Central memory CD8-positive, alpha-beta T cell (primary cell): ENCODE measurements at regions not wholly inside any gene's neighbourhood (a gene's known extent, or its start where the extent isn't known, plus 50 kb on each side); places are given as distances from the start of the nearest gene placed in this dataset.
"Not testable (repeated sequence)": the region's sequence is repeated elsewhere in the genome, so short reads cannot be mapped to it uniquely, and the experiment has no call there.

Experiments
- ATAC-seq: fragments of 150-1000 bp; cut with Tn5 transposase; replicated peaks from 2 replicates; pipeline ENCODE4 v1.10.0; 2022; ENCODE audit warnings: mild to moderate bottlenecking, moderate FRiP score, moderate number of reproducible peaks; ENCODE audit not compliant: poor library complexity, severe bottlenecking; ENCODE audit errors: extremely low read depth
- DNase-seq, 2 donors: peaks; one replicate each; pipeline ENCODE4 v3.0.0; 2021; ENCODE audit warnings: low spot score in 2 of 2
- H3K27ac Mint-ChIP-seq: one replicate; pipeline ENCODE4 v1.8.0; 2022; ENCODE audit warnings: low read depth, mild to moderate bottlenecking, moderate library complexity, mixed read lengths
- H3K27me3 Mint-ChIP-seq: one replicate; pipeline ENCODE4 v1.8.0; 2022; ENCODE audit warnings: mixed read lengths
- H3K36me3 Mint-ChIP-seq: one replicate; pipeline ENCODE4 v1.8.0; 2022; ENCODE audit warnings: mild to moderate bottlenecking, moderate library complexity, mixed read lengths; ENCODE audit not compliant: insufficient read depth
- H3K4me1 Mint-ChIP-seq: one replicate; pipeline ENCODE4 v1.8.0; 2022; ENCODE audit warnings: mixed read lengths
- H3K4me3 Mint-ChIP-seq: one replicate; pipeline ENCODE4 v1.8.0; 2022; ENCODE audit warnings: mild to moderate bottlenecking, moderate library complexity, mixed read lengths
- H3K9me3 Mint-ChIP-seq: one replicate; pipeline ENCODE4 v1.8.0; 2022; ENCODE audit warnings: mixed read lengths

- peaks cover 64% of the 10 kb centered on the region for H3K4me1 Mint-ChIP-seq
- no peak overlapping the region for H3K4me3 Mint-ChIP-seq
- no peaks in the 10 kb centered on the region for H3K9me3 Mint-ChIP-seq
- H3K27ac Mint-ChIP-seq, result no peak overlapping the region
- H3K27me3 Mint-ChIP-seq, result no peaks in the 10 kb centered on the region
- ATAC-seq (no peak), DNase-seq (no peak)
- H3K36me3 Mint-ChIP-seq, result peaks cover 21% of the 10 kb centered on the region
These were observed 108.2 kb downstream of the HAUS1 start for GRCh38 chr18:46212398-46212797.

DNA sequence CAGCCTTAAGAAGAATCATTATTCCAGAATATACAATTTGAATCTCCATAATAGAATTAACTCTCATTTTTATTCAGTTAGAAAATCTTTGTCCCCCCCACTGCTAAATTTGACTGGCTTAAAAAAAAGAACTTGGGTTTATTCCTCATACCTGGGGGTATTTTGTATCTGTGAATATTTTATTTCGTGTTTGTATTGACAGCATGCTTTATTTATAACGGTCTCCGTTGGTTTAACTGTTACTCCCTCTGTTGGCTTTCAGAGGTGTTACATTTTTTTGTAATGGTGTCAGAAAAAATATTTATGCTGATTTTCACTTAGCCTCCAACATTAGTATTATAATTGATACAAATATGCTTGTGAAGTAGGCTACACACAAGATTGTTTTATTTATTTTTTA is 109.1 kb downstream of the HAUS1 start:
- H3K9me3 Mint-ChIP-seq, result no peaks in the 10 kb centered on the region
- no peak overlapping the region for H3K27ac Mint-ChIP-seq
- H3K27me3 Mint-ChIP-seq, result no peaks in the 10 kb centered on the region
- H3K4me3 Mint-ChIP-seq, result no peak overlapping the region
- no peak for DNase-seq
- peaks cover 23% of the 10 kb centered on the region for H3K36me3 Mint-ChIP-seq
- ATAC-seq, result peak; percentile 40
- peaks cover 63% of the 10 kb centered on the region for H3K4me1 Mint-ChIP-seq

DNA sequence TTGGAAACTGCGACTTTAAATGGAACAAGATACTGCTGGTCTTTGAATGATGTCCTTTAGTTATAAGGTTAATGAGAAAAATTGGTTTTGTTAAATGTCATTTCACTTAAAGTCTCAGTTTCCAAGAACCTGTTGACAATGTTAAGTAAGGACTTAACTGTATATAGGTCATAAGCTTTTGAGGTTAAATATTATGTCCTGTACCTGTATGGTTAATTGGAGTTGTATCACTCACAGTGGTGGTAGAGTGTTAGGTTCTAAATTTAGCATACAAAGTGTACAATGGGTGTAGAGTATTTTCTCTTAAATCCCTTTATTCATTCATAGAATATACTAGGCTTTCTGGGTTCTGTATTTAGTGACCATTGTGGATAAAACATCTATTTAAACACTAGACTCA is 110.2 kb downstream of the HAUS1 start:
- DNase-seq (no peak), ATAC-seq (no peak)
- peaks cover 62% of the 10 kb centered on the region for H3K4me1 Mint-ChIP-seq
- no peaks in the 10 kb centered on the region for H3K27me3 Mint-ChIP-seq
- no peak overlapping the region for H3K4me3 Mint-ChIP-seq
- no peak overlapping the region for H3K27ac Mint-ChIP-seq
- H3K36me3 Mint-ChIP-seq, result peaks cover 24% of the 10 kb centered on the region
- H3K9me3 Mint-ChIP-seq, result no peaks in the 10 kb centered on the region

DNA sequence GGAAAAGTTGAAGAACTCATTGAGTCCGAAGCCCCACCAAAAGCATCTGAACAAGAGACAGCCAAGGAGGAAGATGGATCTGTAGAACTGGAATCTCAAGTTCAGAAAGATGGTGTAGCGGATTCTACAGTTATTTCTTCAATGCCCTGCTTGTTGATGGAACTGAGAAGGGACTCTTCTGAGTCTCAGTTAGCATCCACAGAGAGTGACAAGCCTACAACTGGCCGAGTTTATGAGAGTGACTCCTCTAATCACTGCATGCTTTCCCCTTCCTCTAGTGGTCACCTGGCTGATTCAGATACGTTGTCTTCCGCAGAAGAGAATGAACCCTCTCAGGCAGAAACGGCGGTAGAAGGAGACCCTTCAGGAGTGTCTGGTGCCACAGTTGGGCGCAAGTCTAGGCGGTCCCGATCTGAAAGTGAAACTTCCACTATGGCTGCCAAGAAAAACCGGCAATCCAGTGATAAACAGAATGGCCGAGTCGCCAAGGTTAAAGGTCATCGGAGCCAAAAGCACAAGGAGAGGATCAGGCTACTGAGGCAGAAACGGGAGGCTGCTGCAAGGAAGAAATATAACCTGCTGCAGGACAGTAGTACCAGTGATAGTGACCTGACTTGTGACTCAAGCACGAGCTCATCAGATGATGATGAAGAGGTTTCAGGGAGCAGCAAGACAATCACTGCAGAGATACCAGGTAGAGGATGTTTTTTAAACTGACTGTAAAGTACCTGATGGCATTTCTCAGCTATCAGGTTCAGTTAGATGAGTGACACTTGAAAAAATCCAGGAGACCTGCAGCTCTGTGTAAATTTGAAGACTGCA is 111.9 kb downstream of the HAUS1 start:
- DNase-seq, result no peak
- Mint-ChIP-seq H3K27me3 (no peaks in the 10 kb centered on the region), H3K4me3 (no peak overlapping the region), H3K4me1 (peaks cover 48% of the 10 kb centered on the region), H3K36me3 (peaks cover 21% of the 10 kb centered on the region), H3K9me3 (no peaks in the 10 kb centered on the region), H3K27ac (no peak overlapping the region)
- ATAC-seq, result no peak

DNA sequence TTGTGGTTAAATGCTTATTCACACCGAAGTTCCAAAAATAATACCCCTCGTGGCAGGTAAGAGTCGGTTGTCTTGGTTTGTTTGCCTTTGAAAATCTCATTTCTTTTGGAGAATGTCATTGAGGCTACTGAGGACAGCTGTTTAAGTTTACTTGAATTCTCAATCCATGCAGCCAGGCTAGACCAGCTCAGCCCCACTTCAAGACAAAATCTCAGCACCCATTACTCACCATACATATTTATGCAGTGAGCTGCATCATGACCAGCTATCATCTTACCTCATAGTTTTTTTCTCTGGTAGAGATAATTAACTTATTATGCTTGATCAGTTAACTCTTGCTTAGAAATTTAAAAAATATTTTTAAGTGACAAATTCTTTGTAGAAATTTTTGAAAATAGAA is 115.9 kb downstream of the HAUS1 start:
- no peak for ATAC-seq

GRCh38 chr18:46222093-46222492 is 117.9 kb downstream of the HAUS1 start:
- Mint-ChIP-seq H3K36me3 (peaks cover 16% of the 10 kb centered on the region), H3K4me3 (no peak overlapping the region), H3K27ac (no peak overlapping the region), H3K27me3 (no peaks in the 10 kb centered on the region), H3K4me1 (peaks cover 54% of the 10 kb centered on the region), H3K9me3 (no peaks in the 10 kb centered on the region)
- DNase-seq (no peak), ATAC-seq (no peak)

More for the DNA sequence above, 115.9 kb downstream of the HAUS1 start:
- H3K4me3 Mint-ChIP-seq, result no peak overlapping the region
- H3K27ac Mint-ChIP-seq, result no peak overlapping the region
- no peaks in the 10 kb centered on the region for H3K9me3 Mint-ChIP-seq
- DNase-seq, result no peak
- H3K36me3 Mint-ChIP-seq, result peaks cover 24% of the 10 kb centered on the region
- peaks cover 64% of the 10 kb centered on the region for H3K4me1 Mint-ChIP-seq
- H3K27me3 Mint-ChIP-seq, result no peaks in the 10 kb centered on the region

GRCh38 chr18:46222710-46223360 is 118.7 kb downstream of the HAUS1 start:
- Mint-ChIP-seq H3K4me3 (peak overlapping the region; percentile 16), H3K9me3 (no peaks in the 10 kb centered on the region), H3K27me3 (no peaks in the 10 kb centered on the region), H3K36me3 (peaks cover 14% of the 10 kb centered on the region), H3K4me1 (peaks cover 48% of the 10 kb centered on the region), H3K27ac (peak overlapping the region; percentile 42)
- DNase-seq (no peak), ATAC-seq (no peak)

DNA sequence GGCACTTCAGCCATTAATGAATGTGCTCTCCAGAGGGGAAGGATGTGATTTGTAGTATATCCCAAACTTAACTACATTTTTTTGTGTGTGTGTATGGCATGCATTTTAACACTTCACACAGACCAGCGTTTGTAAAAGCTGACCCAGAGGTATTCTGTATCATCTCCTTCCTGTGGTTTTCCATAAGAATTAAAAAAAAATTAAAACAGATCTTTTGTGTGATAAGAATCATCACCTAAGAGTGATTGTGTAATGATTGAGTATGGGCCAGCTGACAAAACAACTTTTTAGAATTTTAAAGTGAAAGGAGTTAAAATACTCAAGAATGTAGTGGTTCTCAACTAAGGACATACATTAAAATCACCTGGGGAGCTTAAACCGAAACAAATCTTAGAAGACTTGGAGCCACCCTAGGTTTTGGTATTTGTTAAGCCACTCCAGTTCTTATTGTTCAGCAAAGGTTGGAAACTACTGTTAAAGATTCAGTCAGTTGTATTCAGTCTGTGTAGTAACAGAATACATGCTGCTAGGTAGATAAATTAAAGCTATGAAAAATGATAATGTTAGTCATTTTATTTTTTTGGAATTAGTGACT is 120.1 kb downstream of the HAUS1 start:
- no peaks in the 10 kb centered on the region for H3K9me3 Mint-ChIP-seq
- no peak overlapping the region for H3K4me3 Mint-ChIP-seq
- H3K4me1 Mint-ChIP-seq, result peaks cover 35% of the 10 kb centered on the region
- H3K36me3 Mint-ChIP-seq, result peaks cover 10% of the 10 kb centered on the region
- H3K27ac Mint-ChIP-seq, result no peak overlapping the region
- DNase-seq (no peak), ATAC-seq (no peak)
- no peaks in the 10 kb centered on the region for H3K27me3 Mint-ChIP-seq

DNA sequence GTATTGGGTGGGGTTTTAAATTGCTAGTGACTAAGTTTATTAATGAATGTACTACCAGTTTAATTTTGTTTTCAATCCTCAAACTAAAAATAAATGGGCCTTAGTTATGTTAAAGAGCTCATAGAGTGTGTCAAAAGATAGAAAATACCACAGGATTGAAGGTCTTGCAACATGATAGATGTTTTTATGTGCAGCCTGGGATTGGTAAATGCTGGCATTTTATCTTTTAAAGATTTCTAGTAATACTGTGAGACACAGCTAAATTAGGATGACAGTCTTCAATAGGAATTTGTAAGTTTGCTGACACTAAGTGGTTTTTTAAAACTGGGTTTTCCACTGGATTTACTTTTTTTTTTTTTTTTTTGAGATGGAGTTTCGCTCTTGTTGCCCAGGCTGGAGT is 122.3 kb downstream of the HAUS1 start:
- Mint-ChIP-seq H3K36me3 (peaks cover 10% of the 10 kb centered on the region), H3K27ac (no peak overlapping the region), H3K9me3 (no peaks in the 10 kb centered on the region), H3K4me1 (peaks cover 35% of the 10 kb centered on the region), H3K27me3 (no peaks in the 10 kb centered on the region), H3K4me3 (no peak overlapping the region)
- no peak for DNase-seq
- no peak for ATAC-seq

DNA sequence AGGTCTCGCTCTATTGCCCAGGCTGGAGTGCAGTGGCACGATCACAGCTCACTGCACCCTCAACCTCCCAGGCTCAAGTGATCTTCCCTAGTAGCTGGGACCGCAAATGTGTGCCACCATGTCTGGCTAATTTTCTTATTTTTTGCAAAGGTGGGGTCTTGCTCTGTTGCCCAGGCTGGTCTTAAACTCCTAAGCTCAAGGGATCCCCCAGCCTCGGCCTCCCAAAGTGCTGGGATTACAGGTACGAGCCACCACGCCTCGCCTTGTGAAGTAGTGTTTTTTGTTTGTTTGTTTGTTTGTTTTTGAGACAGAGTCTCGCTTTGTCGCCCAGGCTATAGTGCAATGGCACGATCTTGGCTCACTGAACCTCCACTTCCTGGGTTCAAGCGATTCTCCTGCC is 125.5 kb downstream of the HAUS1 start:
- H3K4me3 Mint-ChIP-seq, H3K27me3 Mint-ChIP-seq, H3K27ac Mint-ChIP-seq, H3K36me3 Mint-ChIP-seq, DNase-seq, H3K9me3 Mint-ChIP-seq, ATAC-seq: not testable (repeated sequence)
- H3K4me1 Mint-ChIP-seq, result peaks cover 11% of the 10 kb centered on the region

- Mint-ChIP-seq H3K27me3 (no peaks in the 10 kb centered on the region), H3K4me3 (no peak overlapping the region), H3K4me1 (peaks cover 29% of the 10 kb centered on the region), H3K27ac (no peak overlapping the region), H3K36me3 (peaks cover 4% of the 10 kb centered on the region), H3K9me3 (no peaks in the 10 kb centered on the region)
- ATAC-seq, result no peak
- DNase-seq, result no peak
These were observed 132.0 kb downstream of the HAUS1 start for GRCh38 chr18:46236156-46236555.

DNA sequence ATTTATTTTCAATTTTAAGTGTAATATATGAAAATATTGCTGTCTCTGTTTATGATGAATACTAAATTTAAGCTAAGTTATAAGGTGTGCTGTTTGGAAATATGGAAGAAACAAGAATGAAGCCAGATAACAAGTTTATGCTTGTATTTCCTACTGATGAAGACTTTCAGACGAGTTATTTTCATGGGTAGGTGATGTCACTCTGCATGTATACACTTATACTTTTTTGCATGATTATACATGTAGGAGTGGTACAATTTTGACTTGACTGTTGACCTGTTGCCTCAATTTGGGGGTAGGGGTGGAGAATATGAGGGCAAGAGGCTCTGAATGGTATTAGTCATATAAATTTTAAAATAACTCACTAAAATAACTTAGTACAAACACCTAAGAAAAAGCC is 133.7 kb downstream of the HAUS1 start:
- no peak for ATAC-seq
- no peak for DNase-seq
- H3K4me1 Mint-ChIP-seq, result peaks cover 29% of the 10 kb centered on the region
- H3K4me3 Mint-ChIP-seq, result no peak overlapping the region
- H3K27ac Mint-ChIP-seq, result no peak overlapping the region
- no peaks in the 10 kb centered on the region for H3K9me3 Mint-ChIP-seq
- H3K27me3 Mint-ChIP-seq, result no peaks in the 10 kb centered on the region
- peaks cover 6% of the 10 kb centered on the region for H3K36me3 Mint-ChIP-seq

DNA sequence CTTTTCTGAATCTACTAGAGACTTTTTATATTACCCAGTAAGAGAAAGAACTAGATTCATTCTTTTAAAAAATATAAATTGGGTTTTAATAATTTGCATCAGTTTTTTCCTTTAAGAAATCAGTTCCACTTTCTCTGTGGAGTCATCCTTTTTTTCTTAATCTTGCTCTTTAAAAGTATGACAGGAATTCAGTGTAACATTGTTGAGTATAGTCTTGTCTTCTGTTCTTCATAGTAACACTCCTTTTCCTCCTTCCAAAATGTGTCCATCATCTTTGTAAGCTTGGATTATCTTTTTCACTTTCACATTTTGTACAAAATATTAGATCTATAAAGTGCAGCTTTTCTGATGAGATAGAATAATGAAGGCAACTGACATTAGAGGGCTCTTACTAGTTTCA is 135.4 kb downstream of the HAUS1 start:
- peak overlapping the region; percentile 6 for H3K27ac Mint-ChIP-seq
- no peak overlapping the region for H3K4me3 Mint-ChIP-seq
- DNase-seq (no peak), ATAC-seq (no peak)
- no peaks in the 10 kb centered on the region for H3K27me3 Mint-ChIP-seq
- peaks cover 32% of the 10 kb centered on the region for H3K4me1 Mint-ChIP-seq
- peaks cover 6% of the 10 kb centered on the region for H3K36me3 Mint-ChIP-seq
- H3K9me3 Mint-ChIP-seq, result no peaks in the 10 kb centered on the region
